Naive B cell (primary cell): ENCODE measurements at regions not wholly inside any gene's neighbourhood (a gene's known extent, or its start where the extent isn't known, plus 50 kb on each side); places are given as distances from the start of the nearest gene placed in this dataset.
A peak's percentile ranks its signal among the peaks of the same experiment; 100 is the strongest.

Source experiments
- ATAC-seq, 2 donors: fragments of 150-1000 bp; cut with Tn5 transposase; 2 replicates each; pipeline ENCODE4 v1.10.0; 2021; ENCODE audit warnings: low read depth in 2 of 2, mild to moderate bottlenecking in 2 of 2, moderate library complexity in 2 of 2
- DNase-seq: peaks from one replicate; pipeline ENCODE4 v3.0.0; 2022
- H3K27ac Mint-ChIP-seq, 6 donors: one replicate each; pipeline ENCODE4 v1.8.0; 2020 to 2022; ENCODE audit warnings: mild to moderate bottlenecking in 6 of 6, mixed read lengths in 6 of 6, moderate library complexity in 5 of 6, inconsistent platforms in 2 of 6
- H3K27me3 Mint-ChIP-seq, 3 donors: one replicate each; pipeline ENCODE4 v1.8.0; 2021 to 2022; ENCODE audit warnings: mixed read lengths in 3 of 3, mild to moderate bottlenecking in 1 of 3
- H3K36me3 Mint-ChIP-seq, 2 donors: one replicate each; pipeline ENCODE4 v1.8.0; 2020 to 2022; ENCODE audit warnings: mixed read lengths in 2 of 2, inconsistent platforms in 1 of 2, mild to moderate bottlenecking in 1 of 2
- H3K4me1 Mint-ChIP-seq, 3 donors: one replicate each; pipeline ENCODE4 v1.8.0; 2020 to 2022; ENCODE audit warnings: mixed read lengths in 3 of 3, inconsistent platforms in 1 of 3, mild to moderate bottlenecking in 1 of 3, moderate library complexity in 1 of 3
- H3K4me3 Mint-ChIP-seq, 8 donors: one replicate each; pipeline ENCODE4 v1.8.0; 2020 to 2022; ENCODE audit warnings: mild to moderate bottlenecking in 8 of 8, mixed read lengths in 8 of 8, moderate library complexity in 8 of 8, inconsistent platforms in 2 of 8
- H3K9me3 Mint-ChIP-seq, 7 donors: one replicate each; pipeline ENCODE4 v1.8.0; 2020 to 2022; ENCODE audit warnings: mixed read lengths in 7 of 7, mild to moderate bottlenecking in 5 of 7, inconsistent platforms in 2 of 7, moderate library complexity in 1 of 7

DNA sequence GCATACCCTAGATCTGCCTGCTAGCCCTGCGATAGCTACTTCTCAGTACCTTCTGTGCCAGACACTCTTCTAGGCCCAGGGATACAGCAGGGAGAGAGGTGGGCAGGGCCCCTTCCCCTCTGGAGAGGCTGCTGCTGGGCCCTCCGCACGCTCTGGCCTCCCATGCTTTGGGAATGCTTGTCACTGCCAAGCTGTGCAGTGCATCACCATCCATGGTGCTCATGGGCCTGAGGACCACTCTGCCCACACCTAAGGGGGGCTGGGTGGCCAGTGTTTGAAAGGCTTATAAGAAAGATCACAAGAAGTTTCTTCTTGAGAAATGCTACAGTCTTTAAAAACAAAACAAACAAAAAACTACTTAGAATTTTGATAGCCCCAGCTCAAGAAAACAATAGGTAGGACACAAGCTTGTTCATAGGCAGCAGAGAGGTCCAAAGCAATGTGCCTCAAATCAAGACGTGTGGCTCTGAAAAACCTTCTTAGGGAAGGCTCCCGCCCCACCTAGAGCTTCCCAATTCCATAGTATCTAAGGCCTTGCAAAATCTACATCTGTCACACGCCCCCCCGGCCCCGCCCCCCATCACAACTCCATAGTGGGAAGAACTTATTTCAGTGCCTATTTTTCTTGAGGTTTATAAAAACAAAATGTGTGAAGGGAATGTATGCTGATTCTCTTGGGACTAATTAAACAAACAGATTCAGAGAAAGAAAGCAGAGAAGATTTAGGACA is 145.8 kb downstream of the TM9SF2 start:
- DNase-seq, result no peak
- Mint-ChIP-seq H3K9me3 (peaks cover 0 to 1% (median 0%) of the 10 kb centered on the region in 7 donors), H3K27ac (no peak overlapping the region), H3K4me3 (no peak overlapping the region), H3K36me3 (no peaks in the 10 kb centered on the region), H3K4me1 (peaks cover 5 to 16% (median 6%) of the 10 kb centered on the region in 3 donors), H3K27me3 (no peaks in the 10 kb centered on the region)
- ATAC-seq, result no peak

DNA sequence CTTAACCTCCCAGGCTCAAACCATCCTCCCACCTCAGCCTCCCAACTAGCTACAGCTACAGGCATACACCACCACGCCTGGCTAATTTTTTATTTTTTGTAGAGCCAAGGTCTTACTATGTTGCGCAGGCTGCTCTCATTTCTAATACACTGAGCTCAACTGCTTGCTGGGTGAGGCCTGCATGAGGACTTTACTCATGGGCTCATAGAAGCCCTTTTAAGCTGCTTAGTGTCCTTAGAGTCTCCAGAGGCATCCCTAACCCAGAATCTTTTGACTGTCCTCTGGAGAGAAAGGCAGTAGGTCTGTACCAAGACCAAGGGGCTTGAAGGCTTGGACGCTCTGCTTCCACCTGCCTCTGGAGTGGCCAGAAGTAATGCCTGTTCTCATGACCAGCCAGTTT is 141.6 kb downstream of the TM9SF2 start:
- H3K27ac Mint-ChIP-seq, result peak overlapping the region in 3 of 6 donors; percentile 35 to 85 (median 59)
- H3K4me3 Mint-ChIP-seq, result peak overlapping the region in 1 of 8 donors; percentile 23
- H3K36me3 Mint-ChIP-seq, result no peaks in the 10 kb centered on the region
- no peak for ATAC-seq
- H3K27me3 Mint-ChIP-seq, result no peaks in the 10 kb centered on the region
- peaks cover 4 to 16% (median 5%) of the 10 kb centered on the region in 3 donors for H3K4me1 Mint-ChIP-seq
- H3K9me3 Mint-ChIP-seq, result peaks cover 0 to 1% (median 0%) of the 10 kb centered on the region in 7 donors
- no peak for DNase-seq

DNA sequence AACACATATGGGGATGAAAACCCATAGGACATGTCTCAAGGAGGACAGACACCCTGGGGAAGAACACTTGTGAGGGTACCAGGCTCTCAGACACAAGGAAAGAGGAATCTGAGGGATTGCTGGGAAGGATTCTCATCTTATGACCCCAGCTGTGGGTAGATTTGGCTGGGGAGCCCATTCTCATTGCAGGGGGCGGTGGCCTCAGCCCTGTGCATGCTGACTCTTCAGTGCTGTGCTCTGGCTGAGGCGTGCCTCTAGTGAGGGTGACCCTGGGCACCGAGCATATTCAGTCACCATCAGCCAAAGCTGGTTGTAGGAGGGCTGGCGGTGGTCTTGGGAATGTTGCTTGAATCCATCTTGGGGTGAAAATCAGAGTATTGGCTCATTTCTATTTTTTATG is 140.7 kb downstream of the TM9SF2 start:
- Mint-ChIP-seq H3K27me3 (no peaks in the 10 kb centered on the region), H3K4me1 (peaks cover 5 to 19% (median 9%) of the 10 kb centered on the region in 3 donors), H3K4me3 (no peak overlapping the region), H3K9me3 (peaks cover 0 to 1% (median 0%) of the 10 kb centered on the region in 7 donors), H3K36me3 (no peaks in the 10 kb centered on the region), H3K27ac (no peak overlapping the region)
- no peak for DNase-seq
- no peak for ATAC-seq

DNA sequence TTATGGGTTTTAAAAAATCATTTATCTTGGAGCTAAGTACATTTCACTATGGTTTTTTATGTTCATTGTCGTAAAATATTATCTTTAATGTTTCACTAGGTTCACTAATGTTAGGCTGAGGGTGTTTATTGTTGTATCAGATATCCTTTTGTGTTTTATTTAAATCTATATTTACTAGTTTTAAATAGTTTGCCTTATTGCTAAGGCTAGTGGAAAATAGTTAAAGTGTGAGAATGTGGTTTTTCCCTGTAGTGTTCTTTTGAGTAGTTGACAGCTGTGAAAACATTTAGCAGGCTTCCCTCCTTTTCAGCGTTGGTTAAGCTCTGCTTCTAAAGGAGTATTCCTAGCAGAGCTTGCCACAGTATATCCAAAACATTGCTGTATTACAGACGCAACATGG is 139.0 kb downstream of the TM9SF2 start:
- no peak overlapping the region for H3K27ac Mint-ChIP-seq
- no peak for DNase-seq

DNA sequence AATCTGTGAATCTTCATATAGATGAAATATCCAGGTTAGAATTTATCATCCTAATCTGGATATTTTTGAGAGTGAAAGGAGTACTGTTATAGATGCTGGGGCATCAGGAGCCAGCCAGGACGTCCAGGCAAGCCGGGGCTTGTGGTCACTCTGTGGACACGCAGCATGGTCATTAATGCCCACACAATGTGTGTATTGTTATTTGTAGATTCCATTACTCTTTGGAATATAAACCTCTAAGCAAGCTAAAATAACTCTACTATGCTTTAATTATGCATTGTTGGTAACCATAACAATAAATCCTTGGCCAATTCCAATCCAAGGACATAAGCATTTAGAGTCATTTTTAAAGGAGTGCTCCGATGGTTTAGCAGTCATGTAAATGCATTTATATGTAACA is 137.9 kb downstream of the TM9SF2 start:
- Mint-ChIP-seq H3K4me1 (peaks cover 15 to 35% (median 30%) of the 10 kb centered on the region in 3 donors), H3K27ac (no peak overlapping the region), H3K4me3 (no peak overlapping the region), H3K9me3 (peaks cover 0 to 1% (median 0%) of the 10 kb centered on the region in 7 donors), H3K27me3 (no peaks in the 10 kb centered on the region), H3K36me3 (no peaks in the 10 kb centered on the region)
- ATAC-seq (no peak), DNase-seq (no peak)

More for the DNA sequence above, 139.0 kb downstream of the TM9SF2 start:
- no peak for ATAC-seq
- Mint-ChIP-seq H3K36me3 (no peaks in the 10 kb centered on the region), H3K4me1 (peaks cover 16 to 37% (median 25%) of the 10 kb centered on the region in 3 donors), H3K4me3 (no peak overlapping the region), H3K9me3 (peaks cover 0 to 1% (median 0%) of the 10 kb centered on the region in 7 donors), H3K27me3 (no peaks in the 10 kb centered on the region)

DNA sequence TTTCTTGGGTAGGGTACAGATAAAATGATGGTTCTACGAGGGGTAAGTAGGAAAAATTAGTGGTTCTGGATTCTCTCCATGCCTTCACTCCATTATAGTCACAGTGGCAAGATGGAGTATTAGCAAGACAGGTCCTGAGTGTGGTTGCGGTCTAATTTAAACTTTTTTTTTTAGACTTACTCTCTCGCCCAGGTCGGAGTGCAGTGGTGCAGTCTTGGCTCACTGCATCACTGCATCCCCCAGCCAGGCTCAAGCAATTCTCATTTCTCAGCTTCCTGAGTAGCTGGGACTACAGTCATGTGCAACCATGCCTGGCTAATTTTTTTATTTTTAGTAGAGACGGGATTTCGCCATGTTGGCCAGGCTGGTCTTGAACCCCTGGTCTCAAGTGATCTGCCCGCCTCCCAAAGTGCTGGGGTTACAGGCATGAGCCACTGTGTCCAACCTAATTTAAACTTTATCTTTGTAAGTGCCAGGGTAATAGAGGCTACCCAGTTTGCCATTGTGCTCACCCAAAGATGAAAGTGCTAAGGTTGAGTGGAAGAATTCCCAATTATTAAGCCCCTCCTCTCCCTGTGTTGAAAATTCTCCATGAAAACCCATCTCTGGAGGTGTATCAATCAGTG is 135.6 kb downstream of the TM9SF2 start:
- H3K36me3 Mint-ChIP-seq, result no peaks in the 10 kb centered on the region
- no peak for DNase-seq
- peak overlapping the region in 2 of 6 donors; percentile 37 to 91 for H3K27ac Mint-ChIP-seq
- H3K4me1 Mint-ChIP-seq, result peaks cover 15 to 28% (median 27%) of the 10 kb centered on the region in 3 donors
- peaks cover 0 to 11% (median 6%) of the 10 kb centered on the region in 7 donors for H3K9me3 Mint-ChIP-seq
- H3K4me3 Mint-ChIP-seq, result peak overlapping the region in 5 of 8 donors; percentile 27 to 59 (median 42)
- no peaks in the 10 kb centered on the region for H3K27me3 Mint-ChIP-seq
- peak; percentile 68 to 77 for ATAC-seq

DNA sequence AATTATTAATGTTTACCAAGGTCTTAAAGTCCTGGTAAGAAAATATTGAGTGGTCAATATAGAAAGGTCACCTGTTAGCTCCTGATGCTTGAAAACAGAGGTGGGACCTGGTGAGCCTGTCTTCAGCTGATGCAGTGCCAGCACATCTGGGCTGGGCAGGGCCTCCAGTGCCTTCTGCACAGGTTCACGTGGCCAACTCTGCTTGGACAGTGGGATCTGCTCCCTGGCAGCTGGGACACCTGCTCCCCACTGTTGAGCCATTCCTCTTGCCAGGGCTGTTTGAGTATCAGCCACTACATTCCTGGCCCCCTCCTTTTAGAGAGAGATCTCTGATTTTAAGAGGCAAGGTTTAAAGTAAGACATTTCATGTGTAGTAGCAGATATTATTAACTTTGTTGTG is 135.0 kb downstream of the TM9SF2 start:
- Mint-ChIP-seq H3K4me1 (peaks cover 15 to 28% (median 27%) of the 10 kb centered on the region in 3 donors), H3K9me3 (peaks cover 0 to 12% (median 6%) of the 10 kb centered on the region in 7 donors), H3K27ac (peak overlapping the region in 1 of 6 donors; percentile 26), H3K27me3 (no peaks in the 10 kb centered on the region), H3K4me3 (peak overlapping the region in 5 of 8 donors; percentile 27 to 59 (median 42)), H3K36me3 (no peaks in the 10 kb centered on the region)
- ATAC-seq (no peak), DNase-seq (no peak)

DNA sequence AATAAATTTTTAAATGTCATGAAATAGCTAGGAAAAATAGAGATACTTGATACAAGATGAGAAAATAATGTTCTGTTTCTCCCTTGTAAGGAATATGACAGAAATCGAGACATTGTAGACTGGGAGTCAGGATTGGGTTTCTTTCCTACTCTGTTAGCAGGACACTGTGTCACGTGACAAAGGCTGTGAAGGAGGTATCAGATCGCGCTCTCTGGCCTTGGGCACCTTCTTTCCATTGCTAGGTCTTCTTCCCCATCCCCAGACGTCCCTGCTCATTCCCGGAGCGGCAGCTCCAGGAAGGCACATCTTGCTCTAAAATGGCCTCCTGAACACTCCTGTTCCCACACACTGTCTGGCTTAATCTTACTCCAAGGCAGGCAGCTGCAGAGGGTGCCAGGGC is 133.4 kb downstream of the TM9SF2 start:
- Mint-ChIP-seq H3K27ac (no peak overlapping the region), H3K9me3 (peaks cover 0 to 12% (median 6%) of the 10 kb centered on the region in 7 donors), H3K36me3 (no peaks in the 10 kb centered on the region), H3K4me1 (peaks cover 15 to 34% (median 28%) of the 10 kb centered on the region in 3 donors), H3K27me3 (no peaks in the 10 kb centered on the region), H3K4me3 (no peak overlapping the region)
- DNase-seq (no peak), ATAC-seq (no peak)

DNA sequence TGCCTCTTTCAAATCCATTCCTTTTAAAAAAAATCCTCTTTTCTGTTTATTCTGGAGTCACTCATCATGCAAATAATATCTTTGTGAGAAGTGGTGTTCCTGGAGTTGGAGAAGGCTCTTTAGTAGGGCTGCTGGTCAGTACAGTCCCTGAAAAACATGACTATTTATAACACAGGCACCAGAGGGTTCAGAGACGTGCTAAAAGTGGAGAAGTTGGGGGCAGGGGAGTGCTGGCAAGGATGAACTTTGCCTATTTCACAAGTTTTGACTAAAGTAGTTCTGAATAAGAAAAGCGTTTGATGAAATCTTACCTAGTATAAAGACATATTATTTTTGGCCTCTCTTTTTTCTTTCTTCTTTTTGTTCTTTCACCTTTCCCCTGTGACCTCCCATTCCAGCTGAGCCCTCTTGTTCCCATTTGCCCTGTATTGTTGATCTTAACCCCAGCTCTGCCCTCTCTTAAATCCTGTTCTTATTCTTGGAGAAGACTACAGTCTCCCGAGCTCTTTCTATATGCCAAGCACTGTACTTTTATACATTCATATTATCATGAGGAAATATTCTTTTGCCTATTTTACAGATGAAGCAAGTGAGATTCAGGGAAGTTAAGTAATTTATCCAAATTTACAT is 129.1 kb downstream of the TM9SF2 start:
- Mint-ChIP-seq H3K4me1 (peaks cover 7 to 29% (median 15%) of the 10 kb centered on the region in 3 donors), H3K27me3 (no peaks in the 10 kb centered on the region), H3K36me3 (peaks cover 0 to 7% of the 10 kb centered on the region in 2 donors), H3K4me3 (no peak overlapping the region), H3K27ac (peak overlapping the region in 2 of 6 donors; percentile 34 to 89), H3K9me3 (peaks cover 0 to 12% (median 6%) of the 10 kb centered on the region in 7 donors)
- ATAC-seq, result no peak
- no peak for DNase-seq

DNA sequence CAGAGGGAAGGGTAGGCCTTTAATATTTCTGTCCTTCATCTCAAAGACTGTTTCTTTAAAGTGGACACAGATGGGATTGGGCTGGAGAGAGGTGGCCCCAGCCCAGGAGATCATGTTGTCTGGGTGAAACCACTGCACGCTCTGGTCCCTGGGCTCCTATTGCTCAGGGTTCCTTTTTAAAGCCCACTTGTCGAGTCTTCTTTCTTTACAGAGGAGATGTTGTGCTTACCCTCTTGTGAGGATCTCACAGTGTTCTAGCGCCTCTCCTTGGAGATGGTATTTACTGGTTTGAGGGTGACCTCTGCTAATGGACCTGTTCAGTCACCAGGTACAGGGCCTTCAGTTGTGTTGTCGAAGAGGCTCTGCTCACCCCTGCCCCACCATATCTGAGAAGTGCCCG is 128.4 kb downstream of the TM9SF2 start:
- H3K9me3 Mint-ChIP-seq, result peaks cover 0 to 12% (median 6%) of the 10 kb centered on the region in 7 donors
- H3K4me1 Mint-ChIP-seq, result peaks cover under 1 to 21% (median 9%) of the 10 kb centered on the region in 3 donors
- no peak for DNase-seq
- no peak for ATAC-seq
- peak overlapping the region in 1 of 8 donors; percentile 8 for H3K4me3 Mint-ChIP-seq
- H3K27me3 Mint-ChIP-seq, result no peaks in the 10 kb centered on the region
- H3K27ac Mint-ChIP-seq, result peak overlapping the region in 1 of 6 donors; percentile 10
- peaks cover 4 to 7% of the 10 kb centered on the region in 2 donors for H3K36me3 Mint-ChIP-seq

DNA sequence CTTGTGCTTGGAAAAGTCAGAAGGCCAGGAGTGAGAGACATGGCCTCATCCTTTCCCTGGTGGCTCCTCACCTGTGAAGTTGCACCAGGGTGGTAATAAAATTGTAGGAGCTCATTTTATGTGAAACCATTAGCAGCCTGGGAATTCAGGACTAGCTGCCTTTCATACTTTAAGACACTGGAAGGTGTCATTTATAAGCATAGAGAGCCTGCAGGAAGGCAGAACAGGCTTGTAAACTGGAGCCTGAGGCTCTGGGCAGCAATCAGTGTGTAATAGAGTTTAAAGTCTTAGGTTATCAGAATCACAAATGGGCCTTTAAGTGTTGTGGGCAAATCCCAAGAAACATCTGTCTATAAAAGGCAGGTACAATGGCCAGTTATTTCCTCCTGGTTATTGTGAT is 127.2 kb downstream of the TM9SF2 start:
- Mint-ChIP-seq H3K36me3 (peaks cover 7% of the 10 kb centered on the region in 2 donors), H3K27ac (peak overlapping the region in 1 of 6 donors; percentile 27), H3K4me1 (peaks cover 2 to 21% (median 12%) of the 10 kb centered on the region in 3 donors), H3K9me3 (peaks cover 0 to 12% (median 6%) of the 10 kb centered on the region in 7 donors), H3K4me3 (no peak overlapping the region), H3K27me3 (no peaks in the 10 kb centered on the region)
- DNase-seq, result no peak
- ATAC-seq, result no peak

DNA sequence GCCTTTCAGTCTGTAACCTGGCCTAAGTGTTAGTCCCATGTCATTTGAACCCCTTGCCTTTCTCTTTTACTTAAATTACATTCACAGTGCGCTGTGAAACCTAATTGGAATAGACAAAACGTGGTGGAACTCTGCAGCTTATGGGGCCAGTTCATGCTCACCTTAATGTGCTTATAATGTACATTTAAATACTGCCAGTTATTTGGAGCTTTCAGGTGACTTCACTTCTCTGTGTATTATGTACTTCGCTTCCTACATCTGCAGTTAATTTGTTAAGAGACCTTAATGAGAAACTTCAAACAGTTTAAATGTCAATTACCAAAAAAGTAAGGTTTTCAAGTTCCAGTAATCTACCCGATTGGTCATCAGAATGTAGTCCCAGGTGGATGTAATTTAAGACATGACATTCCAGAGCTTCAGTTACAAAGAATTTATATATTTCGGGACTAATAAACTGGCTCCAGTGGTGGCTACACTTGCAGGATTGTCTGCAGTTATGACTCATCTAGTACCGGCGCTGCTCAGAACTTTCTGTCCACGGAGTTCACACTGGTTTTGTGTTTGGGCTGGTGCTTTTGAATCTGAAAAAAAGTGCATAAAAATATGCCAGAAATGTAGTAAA is 125.3 kb downstream of the TM9SF2 start:
- Mint-ChIP-seq H3K27ac (peak overlapping the region in 1 of 6 donors; percentile 33), H3K4me1 (peaks cover 2 to 23% (median 12%) of the 10 kb centered on the region in 3 donors), H3K27me3 (no peaks in the 10 kb centered on the region), H3K9me3 (no peaks in the 10 kb centered on the region), H3K4me3 (no peak overlapping the region), H3K36me3 (peaks cover 7% of the 10 kb centered on the region in 2 donors)
- no peak for DNase-seq
- ATAC-seq, result no peak

DNA sequence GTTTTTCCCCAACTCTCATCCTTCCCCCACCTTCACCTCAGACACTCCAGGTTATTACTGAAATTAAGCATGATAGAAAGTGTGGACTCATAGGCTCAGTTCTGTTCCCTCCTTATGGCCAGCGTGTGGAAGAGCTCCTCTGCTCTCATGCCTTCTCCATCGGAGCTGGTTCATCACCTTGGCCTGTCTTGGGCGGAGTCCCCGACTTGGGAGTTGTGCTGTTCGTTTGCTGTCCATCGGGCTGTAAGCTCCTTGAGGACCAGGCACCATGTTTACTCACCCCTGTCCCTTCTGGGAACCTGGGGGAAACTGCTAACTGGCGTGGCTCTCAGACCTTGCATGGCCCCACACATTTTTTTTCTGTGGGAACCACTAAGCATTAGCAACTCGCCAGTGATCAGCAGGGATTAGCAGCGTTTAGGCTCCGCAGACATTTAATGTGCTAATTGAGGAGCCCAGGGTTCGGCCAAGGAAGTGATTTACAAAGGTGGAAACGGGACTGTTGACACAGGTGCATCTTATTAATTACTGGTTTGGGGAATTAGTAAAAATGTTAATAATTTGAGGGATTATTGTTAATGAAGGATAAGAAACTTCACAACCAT is 123.8 kb downstream of the TM9SF2 start:
- Mint-ChIP-seq H3K36me3 (peaks cover 7% of the 10 kb centered on the region in 2 donors), H3K4me3 (no peak overlapping the region), H3K4me1 (peaks cover 2 to 21% (median 15%) of the 10 kb centered on the region in 3 donors), H3K27me3 (no peaks in the 10 kb centered on the region), H3K27ac (peak overlapping the region in 1 of 6 donors; percentile 26), H3K9me3 (peaks cover 0 to 1% (median 0%) of the 10 kb centered on the region in 7 donors)
- ATAC-seq, result no peak
- DNase-seq, result no peak
